Smooth muscle cell (in vitro differentiated cells): ENCODE measurements at regions not wholly inside any gene's neighbourhood (a gene's known extent, or its start where the extent isn't known, plus 50 kb on each side); places are given as distances from the start of the nearest gene placed in this dataset.

Source experiments
- DNase-seq: peaks from one replicate; lab custom pipeline; 2025; ENCODE audit not compliant: unreplicated experiment; lab: John Stamatoyannopoulos, UW
- H2AFZ ChIP-seq: fragments of 200-600 bp; sonication (generic); 2 replicates; pipeline ENCODE4 v1.6.0; 2016; ENCODE audit warnings: antibody characterized with exemption, low read depth, mild to moderate bottlenecking
- H3F3A ChIP-seq: fragments of 200-600 bp; sonication (generic); 2 replicates; pipeline ENCODE4 v1.6.0; 2017; ENCODE audit warnings: antibody characterized with exemption, low read depth
- H3K27ac ChIP-seq: fragments of 200-600 bp; sonication (generic); 2 replicates; pipeline ENCODE4 v1.5.1; 2016; ENCODE audit warnings: low read depth, mild to moderate bottlenecking
- H3K27me3 ChIP-seq: fragments of 200-600 bp; sonication (generic); 2 replicates; pipeline ENCODE4 v1.6.1; 2016; ENCODE audit warnings: low read depth, mild to moderate bottlenecking
- H3K36me3 ChIP-seq: fragments of 200-600 bp; sonication (generic); 2 replicates; pipeline ENCODE4 v1.5.1; 2016; ENCODE audit warnings: low read depth
- H3K4me1 ChIP-seq: fragments of 200-600 bp; sonication (generic); 2 replicates; pipeline ENCODE4 v1.5.1; 2016; ENCODE audit warnings: low read depth
- H3K4me2 ChIP-seq: fragments of 200-600 bp; sonication (generic); 2 replicates; pipeline ENCODE4 v1.6.0; 2016; ENCODE audit warnings: mild to moderate bottlenecking
- H3K4me3 ChIP-seq: fragments of 200-600 bp; sonication (generic); 2 replicates; pipeline ENCODE4 v1.5.1; 2016; ENCODE audit warnings: mild to moderate bottlenecking
- H3K79me2 ChIP-seq: fragments of 200-600 bp; sonication (generic); 2 replicates; pipeline ENCODE4 v1.6.0; 2016; ENCODE audit warnings: low read depth, mild to moderate bottlenecking
- H3K9ac ChIP-seq: fragments of 200-600 bp; sonication (generic); 2 replicates; pipeline ENCODE4 v1.6.0; 2016; ENCODE audit warnings: low read depth
- H3K9me3 ChIP-seq: fragments of 200-600 bp; sonication (generic); replicated peaks from 2 replicates; pipeline ENCODE4 v1.5.1; 2016; ENCODE audit warnings: low read depth
- H4K20me1 ChIP-seq: fragments of 200-600 bp; sonication (generic); 2 replicates; pipeline ENCODE4 v1.6.0; 2016; ENCODE audit warnings: low read depth
- CTCF ChIP-seq: fragments of 200-600 bp; sonication (generic); IDR thresholded peaks from 2 replicates; pipeline ENCODE4 v1.5.1; 2017; ENCODE audit warnings: borderline replicate concordance, mild to moderate bottlenecking, antibody characterized with exemption; ENCODE audit not compliant: insufficient read depth, poor library complexity, severe bottlenecking
- WGBS: methylation state at CpG from one replicate; pipeline ENCODE4 v1.1.7; 2016; ENCODE audit warnings: low lambda C conversion rate; 5-methylcytosine and 5-hydroxymethylcytosine counted together

DNA sequence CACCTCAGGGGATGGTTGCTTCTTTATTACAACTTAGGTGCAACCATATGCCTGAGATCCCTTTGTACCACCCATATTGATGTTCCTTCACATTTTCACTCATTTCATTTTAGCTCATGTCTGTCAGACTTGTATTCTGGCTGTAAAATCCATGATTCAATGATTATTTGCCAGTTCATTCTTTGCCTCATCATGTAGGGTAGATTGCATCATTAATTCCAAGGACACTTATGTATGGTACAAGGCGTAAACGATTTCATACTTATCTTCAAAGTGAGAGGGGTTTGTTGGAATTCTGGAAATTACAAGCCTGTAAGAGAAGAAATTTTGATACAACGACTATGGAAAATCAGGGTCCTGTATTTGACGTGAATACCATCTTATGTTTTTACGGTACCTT, 685.0 kb upstream of the FANCL start:
- TF ChIP-seq CTCF: no peak
- no peak overlapping the region for H3K9ac ChIP-seq
- no peak overlapping the region for H2AFZ ChIP-seq
- no peaks in the 10 kb centered on the region for H3K36me3 ChIP-seq
- WGBS: 96% methylated on average over 5 of the region's 5 CpGs
- no peak overlapping the region for H3K4me3 ChIP-seq
- DNase-seq: no peak
- H3K4me2 ChIP-seq: no peak overlapping the region
- no peaks in the 10 kb centered on the region for H3K27me3 ChIP-seq
- no peaks in the 10 kb centered on the region for H3K9me3 ChIP-seq
- H3K27ac ChIP-seq: no peak overlapping the region
- H3F3A ChIP-seq: no peaks in the 10 kb centered on the region
- no peaks in the 10 kb centered on the region for H3K79me2 ChIP-seq
- H4K20me1 ChIP-seq: no peaks in the 10 kb centered on the region
- H3K4me1 ChIP-seq: peaks cover 7% of the 10 kb centered on the region

DNA sequence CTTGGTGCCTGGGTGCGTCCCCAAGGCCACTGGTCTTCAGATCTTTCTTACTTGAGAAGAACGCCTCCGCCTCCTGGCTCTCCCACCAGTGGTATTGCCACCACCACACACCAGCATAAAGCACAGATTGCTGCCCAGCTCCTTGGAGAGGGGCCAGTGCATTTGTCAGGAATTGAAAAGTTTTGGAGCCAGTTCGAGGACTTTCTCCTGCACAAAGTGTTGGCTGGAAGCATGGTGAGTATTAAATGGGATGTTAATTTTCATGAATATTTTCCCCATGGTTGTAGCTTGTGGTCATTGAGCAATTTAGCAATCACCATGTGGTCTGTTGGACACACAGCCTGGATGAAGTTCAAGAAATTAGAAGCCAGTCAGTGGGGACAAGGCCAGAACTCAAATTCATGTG, 684.6 kb upstream of the FANCL start:
- Histone ChIP-seq H3K9ac (no peak overlapping the region), H4K20me1 (no peaks in the 10 kb centered on the region), H3K27ac (no peak overlapping the region), H3K79me2 (no peaks in the 10 kb centered on the region), H3F3A (no peaks in the 10 kb centered on the region), H3K4me1 (peaks cover 7% of the 10 kb centered on the region), H3K9me3 (no peaks in the 10 kb centered on the region), H2AFZ (no peak overlapping the region), H3K4me3 (no peak overlapping the region), H3K4me2 (no peak overlapping the region), H3K36me3 (no peaks in the 10 kb centered on the region), H3K27me3 (no peaks in the 10 kb centered on the region)
- DNase-seq: no peak
- WGBS: 100% methylated on average over 4 of the region's 4 CpGs
- no peak for TF ChIP-seq CTCF

- H3K36me3 ChIP-seq: no peaks in the 10 kb centered on the region
- no peak overlapping the region for H3K9ac ChIP-seq
- 7% methylated on average over 1 of the region's 1 CpG for WGBS
- DNase-seq: no peak
- H3K4me2 ChIP-seq: no peak overlapping the region
- H3F3A ChIP-seq: no peaks in the 10 kb centered on the region
- H4K20me1 ChIP-seq: no peaks in the 10 kb centered on the region
- H3K4me1 ChIP-seq: peaks cover 7% of the 10 kb centered on the region
- H3K9me3 ChIP-seq: no peaks in the 10 kb centered on the region
- peak overlapping the region; percentile 68 for H3K27ac ChIP-seq
- TF ChIP-seq CTCF: no peak
- no peak overlapping the region for H2AFZ ChIP-seq
- H3K4me3 ChIP-seq: no peak overlapping the region
- H3K27me3 ChIP-seq: no peaks in the 10 kb centered on the region
- H3K79me2 ChIP-seq: no peaks in the 10 kb centered on the region
Measured at GRCh38 chr2:58923869-58924268, 682.7 kb upstream of the FANCL start.

DNA sequence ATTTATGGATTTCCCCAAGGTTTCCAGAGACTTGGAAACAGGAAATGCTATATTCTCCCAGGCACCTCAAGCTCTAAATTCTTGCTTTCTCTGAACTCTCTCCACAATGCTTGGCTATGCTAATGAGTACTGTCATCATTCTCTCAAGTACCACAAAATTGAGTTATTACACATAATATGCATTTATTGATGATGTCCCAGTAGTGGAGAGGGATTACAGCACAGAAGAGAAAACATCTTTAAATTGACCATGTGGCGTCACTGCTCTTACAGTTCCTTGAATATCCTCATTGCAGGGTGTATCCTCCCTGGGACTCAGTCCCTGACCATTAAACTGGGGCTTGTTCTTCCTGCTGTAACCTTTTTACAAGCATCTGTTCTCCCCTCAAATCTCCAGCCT, 681.1 kb upstream of the FANCL start:
- TF ChIP-seq CTCF: no peak
- 68% methylated on average over 1 of the region's 1 CpG for WGBS

More for the DNA sequence above, 681.1 kb upstream of the FANCL start:
- DNase-seq: no peak
- no peak overlapping the region for H3K4me2 ChIP-seq
- no peak overlapping the region for H2AFZ ChIP-seq
- H3K4me3 ChIP-seq: no peak overlapping the region
- no peaks in the 10 kb centered on the region for H4K20me1 ChIP-seq
- no peaks in the 10 kb centered on the region for H3F3A ChIP-seq
- no peak overlapping the region for H3K27ac ChIP-seq
- no peaks in the 10 kb centered on the region for H3K9me3 ChIP-seq
- H3K79me2 ChIP-seq: no peaks in the 10 kb centered on the region
- H3K4me1 ChIP-seq: peaks cover 10% of the 10 kb centered on the region
- no peak overlapping the region for H3K9ac ChIP-seq
- H3K36me3 ChIP-seq: no peaks in the 10 kb centered on the region
- no peaks in the 10 kb centered on the region for H3K27me3 ChIP-seq
